Ishikawa (cell line): ENCODE measurements at regions not wholly inside any gene's neighbourhood (a gene's known extent, or its start where the extent isn't known, plus 50 kb on each side); places are given as distances from the start of the nearest gene placed in this dataset.

ENCODE experiments used
- CEBPB ChIP-seq: IDR thresholded peaks from 2 replicates; pipeline ENCODE4 v1.6.1; 2012
- CREB1 ChIP-seq: IDR thresholded peaks from 2 replicates; pipeline ENCODE4 v1.6.1; 2012; ENCODE audit warnings: low read depth
- EP300 ChIP-seq: IDR thresholded peaks from 2 replicates; pipeline ENCODE4 v1.6.1; 2012; ENCODE audit warnings: borderline replicate concordance
- FOXM1 ChIP-seq: IDR thresholded peaks from 2 replicates; pipeline ENCODE4 v1.6.1; 2012; ENCODE audit warnings: low read depth, borderline replicate concordance
- RAD21 ChIP-seq: IDR thresholded peaks from 2 replicates; pipeline ENCODE4 v1.6.1; 2012; ENCODE audit warnings: low read depth
- TAF1 ChIP-seq: IDR thresholded peaks from 2 replicates; pipeline ENCODE4 v1.6.1; 2012; ENCODE audit warnings: low read depth, mild to moderate bottlenecking
- TEAD4 ChIP-seq: IDR thresholded peaks from 2 replicates; pipeline ENCODE4 v1.6.1; 2012
- TF ChIP-seq, protein P1 (sequence below): IDR thresholded peaks from 2 replicates; pipeline ENCODE4 v1.6.1; 2012
- TF ChIP-seq, protein P2 (sequence below): IDR thresholded peaks from 2 replicates; pipeline ENCODE4 v1.6.1; 2012; ENCODE audit warnings: low read depth, mild to moderate bottlenecking

DNA sequence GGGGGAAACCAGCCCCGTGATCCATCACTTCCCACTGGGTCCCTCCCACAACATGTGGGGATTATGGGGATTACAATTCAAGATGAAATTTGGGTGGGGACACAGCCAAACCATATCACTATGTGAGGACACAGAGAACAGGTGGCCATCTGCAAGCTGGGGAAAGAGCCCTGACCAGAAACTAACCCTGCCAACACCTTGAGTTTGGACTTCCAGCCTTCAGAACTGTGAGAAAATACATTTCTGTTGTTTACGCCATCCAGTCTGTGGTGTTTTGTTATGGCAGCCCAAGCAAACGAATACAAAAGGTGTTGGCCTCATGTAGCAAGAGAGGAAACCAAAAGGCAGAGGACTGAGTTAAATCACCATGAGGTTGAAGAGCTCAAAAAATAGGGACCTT lies 169.9 kb upstream of the TENM3 start:
- TF ChIP-seq CREB1 (no peak), FOXM1 (no peak), RAD21 (no peak), TEAD4 (no peak), TAF1 (no peak), EP300 (no peak), CEBPB (no peak)
- TF ChIP-seq, protein P1, sequence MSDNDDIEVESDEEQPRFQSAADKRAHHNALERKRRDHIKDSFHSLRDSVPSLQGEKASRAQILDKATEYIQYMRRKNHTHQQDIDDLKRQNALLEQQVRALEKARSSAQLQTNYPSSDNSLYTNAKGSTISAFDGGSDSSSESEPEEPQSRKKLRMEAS: no peak
- TF ChIP-seq, protein P2, sequence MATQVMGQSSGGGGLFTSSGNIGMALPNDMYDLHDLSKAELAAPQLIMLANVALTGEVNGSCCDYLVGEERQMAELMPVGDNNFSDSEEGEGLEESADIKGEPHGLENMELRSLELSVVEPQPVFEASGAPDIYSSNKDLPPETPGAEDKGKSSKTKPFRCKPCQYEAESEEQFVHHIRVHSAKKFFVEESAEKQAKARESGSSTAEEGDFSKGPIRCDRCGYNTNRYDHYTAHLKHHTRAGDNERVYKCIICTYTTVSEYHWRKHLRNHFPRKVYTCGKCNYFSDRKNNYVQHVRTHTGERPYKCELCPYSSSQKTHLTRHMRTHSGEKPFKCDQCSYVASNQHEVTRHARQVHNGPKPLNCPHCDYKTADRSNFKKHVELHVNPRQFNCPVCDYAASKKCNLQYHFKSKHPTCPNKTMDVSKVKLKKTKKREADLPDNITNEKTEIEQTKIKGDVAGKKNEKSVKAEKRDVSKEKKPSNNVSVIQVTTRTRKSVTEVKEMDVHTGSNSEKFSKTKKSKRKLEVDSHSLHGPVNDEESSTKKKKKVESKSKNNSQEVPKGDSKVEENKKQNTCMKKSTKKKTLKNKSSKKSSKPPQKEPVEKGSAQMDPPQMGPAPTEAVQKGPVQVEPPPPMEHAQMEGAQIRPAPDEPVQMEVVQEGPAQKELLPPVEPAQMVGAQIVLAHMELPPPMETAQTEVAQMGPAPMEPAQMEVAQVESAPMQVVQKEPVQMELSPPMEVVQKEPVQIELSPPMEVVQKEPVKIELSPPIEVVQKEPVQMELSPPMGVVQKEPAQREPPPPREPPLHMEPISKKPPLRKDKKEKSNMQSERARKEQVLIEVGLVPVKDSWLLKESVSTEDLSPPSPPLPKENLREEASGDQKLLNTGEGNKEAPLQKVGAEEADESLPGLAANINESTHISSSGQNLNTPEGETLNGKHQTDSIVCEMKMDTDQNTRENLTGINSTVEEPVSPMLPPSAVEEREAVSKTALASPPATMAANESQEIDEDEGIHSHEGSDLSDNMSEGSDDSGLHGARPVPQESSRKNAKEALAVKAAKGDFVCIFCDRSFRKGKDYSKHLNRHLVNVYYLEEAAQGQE: no peak
